ENCODE measurements at regions not wholly inside any gene's neighbourhood (a gene's known extent, or its start where the extent isn't known, plus 50 kb on each side); places are given as distances from the start of the nearest gene placed in this dataset.

DNA sequence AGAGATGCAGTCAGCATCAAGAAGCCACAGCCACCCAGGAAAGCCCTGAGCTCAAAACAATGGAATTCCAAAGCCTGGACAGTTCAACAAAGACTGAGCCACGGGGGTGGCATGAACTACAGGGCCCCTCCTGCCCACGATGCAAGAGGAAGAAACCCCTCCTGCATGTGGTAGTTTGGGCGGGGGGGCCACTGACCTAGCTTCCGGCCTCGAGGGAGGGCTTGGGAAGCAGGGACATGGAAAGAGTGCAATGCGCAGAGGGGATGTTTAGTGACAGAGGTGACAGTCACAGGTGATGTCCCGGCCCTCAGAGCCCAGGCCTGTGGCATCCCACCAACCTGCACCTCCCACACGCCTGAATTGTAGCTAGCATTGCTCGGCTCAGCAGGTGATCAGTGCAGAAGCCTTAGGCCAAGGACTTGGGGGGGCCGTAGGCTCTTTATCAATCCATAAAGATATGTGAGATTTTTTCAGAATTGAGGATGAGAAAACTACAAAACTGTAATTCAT lies 318.8 kb downstream of the TEX29 start:
- H3K36me3 ChIP-seq (ENCODE audit: insufficient read depth) = no peaks in the 10 kb centered on the region
- Mint-ChIP-seq H3K36me3 (ENCODE audit: low read depth) (no peaks in the 10 kb centered on the region), H3K4me3 (no peak overlapping the region), H3K9me3 (no peaks in the 10 kb centered on the region), H3K4me1 (peaks cover 30% of the 10 kb centered on the region), H3K27ac (no peak overlapping the region), H3K27me3 (ENCODE audit: insufficient read depth, low read depth, poor library complexity) (peaks cover 15% of the 10 kb centered on the region)
- H3K27me3 ChIP-seq (ENCODE audit: insufficient read depth) = no peaks in the 10 kb centered on the region
- TF ChIP-seq EZH2 (IDR thresholded peaks at IDR 0.05; ENCODE audit: low read depth, unreplicated experiment) (no peak), ZNF331 (CRISPR knock-in tag; IDR thresholded peaks at IDR 0.05; ENCODE audit: low read depth) (no peak), ZNF114 (CRISPR knock-in tag; IDR thresholded peaks at IDR 0.05) (no peak), STAT1 (IDR thresholded peaks at IDR 0.05; ENCODE audit: unreplicated experiment) (no peak)
- TF ChIP-seq, protein P1, sequence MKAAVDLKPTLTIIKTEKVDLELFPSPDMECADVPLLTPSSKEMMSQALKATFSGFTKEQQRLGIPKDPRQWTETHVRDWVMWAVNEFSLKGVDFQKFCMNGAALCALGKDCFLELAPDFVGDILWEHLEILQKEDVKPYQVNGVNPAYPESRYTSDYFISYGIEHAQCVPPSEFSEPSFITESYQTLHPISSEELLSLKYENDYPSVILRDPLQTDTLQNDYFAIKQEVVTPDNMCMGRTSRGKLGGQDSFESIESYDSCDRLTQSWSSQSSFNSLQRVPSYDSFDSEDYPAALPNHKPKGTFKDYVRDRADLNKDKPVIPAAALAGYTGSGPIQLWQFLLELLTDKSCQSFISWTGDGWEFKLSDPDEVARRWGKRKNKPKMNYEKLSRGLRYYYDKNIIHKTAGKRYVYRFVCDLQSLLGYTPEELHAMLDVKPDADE (IDR thresholded peaks at IDR 0.05) = no peak
- TF ChIP-seq, protein P2, sequence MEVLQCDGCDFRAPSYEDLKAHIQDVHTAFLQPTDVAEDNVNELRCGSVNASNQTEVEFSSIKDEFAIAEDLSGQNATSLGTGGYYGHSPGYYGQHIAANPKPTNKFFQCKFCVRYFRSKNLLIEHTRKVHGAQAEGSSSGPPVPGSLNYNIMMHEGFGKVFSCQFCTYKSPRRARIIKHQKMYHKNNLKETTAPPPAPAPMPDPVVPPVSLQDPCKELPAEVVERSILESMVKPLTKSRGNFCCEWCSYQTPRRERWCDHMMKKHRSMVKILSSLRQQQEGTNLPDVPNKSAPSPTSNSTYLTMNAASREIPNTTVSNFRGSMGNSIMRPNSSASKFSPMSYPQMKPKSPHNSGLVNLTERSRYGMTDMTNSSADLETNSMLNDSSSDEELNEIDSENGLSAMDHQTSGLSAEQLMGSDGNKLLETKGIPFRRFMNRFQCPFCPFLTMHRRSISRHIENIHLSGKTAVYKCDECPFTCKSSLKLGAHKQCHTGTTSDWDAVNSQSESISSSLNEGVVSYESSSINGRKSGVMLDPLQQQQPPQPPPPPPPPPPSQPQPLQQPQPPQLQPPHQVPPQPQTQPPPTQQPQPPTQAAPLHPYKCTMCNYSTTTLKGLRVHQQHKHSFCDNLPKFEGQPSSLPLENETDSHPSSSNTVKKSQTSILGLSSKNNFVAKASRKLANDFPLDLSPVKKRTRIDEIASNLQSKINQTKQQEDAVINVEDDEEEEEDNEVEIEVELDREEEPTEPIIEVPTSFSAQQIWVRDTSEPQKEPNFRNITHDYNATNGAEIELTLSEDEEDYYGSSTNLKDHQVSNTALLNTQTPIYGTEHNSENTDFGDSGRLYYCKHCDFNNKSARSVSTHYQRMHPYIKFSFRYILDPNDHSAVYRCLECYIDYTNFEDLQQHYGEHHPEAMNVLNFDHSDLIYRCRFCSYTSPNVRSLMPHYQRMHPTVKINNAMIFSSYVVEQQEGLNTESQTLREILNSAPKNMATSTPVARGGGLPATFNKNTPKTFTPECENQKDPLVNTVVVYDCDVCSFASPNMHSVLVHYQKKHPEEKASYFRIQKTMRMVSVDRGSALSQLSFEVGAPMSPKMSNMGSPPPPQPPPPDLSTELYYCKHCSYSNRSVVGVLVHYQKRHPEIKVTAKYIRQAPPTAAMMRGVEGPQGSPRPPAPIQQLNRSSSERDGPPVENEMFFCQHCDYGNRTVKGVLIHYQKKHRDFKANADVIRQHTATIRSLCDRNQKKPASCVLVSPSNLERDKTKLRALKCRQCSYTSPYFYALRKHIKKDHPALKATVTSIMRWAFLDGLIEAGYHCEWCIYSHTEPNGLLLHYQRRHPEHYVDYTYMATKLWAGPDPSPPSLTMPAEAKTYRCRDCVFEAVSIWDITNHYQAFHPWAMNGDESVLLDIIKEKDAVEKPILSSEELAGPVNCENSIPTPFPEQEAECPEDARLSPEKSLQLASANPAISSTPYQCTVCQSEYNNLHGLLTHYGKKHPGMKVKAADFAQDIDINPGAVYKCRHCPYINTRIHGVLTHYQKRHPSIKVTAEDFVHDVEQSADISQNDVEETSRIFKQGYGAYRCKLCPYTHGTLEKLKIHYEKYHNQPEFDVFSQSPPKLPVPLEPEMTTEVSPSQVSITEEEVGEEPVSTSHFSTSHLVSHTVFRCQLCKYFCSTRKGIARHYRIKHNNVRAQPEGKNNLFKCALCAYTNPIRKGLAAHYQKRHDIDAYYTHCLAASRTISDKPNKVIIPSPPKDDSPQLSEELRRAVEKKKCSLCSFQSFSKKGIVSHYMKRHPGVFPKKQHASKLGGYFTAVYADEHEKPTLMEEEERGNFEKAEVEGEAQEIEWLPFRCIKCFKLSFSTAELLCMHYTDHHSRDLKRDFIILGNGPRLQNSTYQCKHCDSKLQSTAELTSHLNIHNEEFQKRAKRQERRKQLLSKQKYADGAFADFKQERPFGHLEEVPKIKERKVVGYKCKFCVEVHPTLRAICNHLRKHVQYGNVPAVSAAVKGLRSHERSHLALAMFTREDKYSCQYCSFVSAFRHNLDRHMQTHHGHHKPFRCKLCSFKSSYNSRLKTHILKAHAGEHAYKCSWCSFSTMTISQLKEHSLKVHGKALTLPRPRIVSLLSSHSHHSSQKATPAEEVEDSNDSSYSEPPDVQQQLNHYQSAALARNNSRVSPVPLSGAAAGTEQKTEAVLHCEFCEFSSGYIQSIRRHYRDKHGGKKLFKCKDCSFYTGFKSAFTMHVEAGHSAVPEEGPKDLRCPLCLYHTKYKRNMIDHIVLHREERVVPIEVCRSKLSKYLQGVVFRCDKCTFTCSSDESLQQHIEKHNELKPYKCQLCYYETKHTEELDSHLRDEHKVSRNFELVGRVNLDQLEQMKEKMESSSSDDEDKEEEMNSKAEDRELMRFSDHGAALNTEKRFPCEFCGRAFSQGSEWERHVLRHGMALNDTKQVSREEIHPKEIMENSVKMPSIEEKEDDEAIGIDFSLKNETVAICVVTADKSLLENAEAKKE (CRISPR knock-in tag; IDR thresholded peaks at IDR 0.05) = no peak
- TF ChIP-seq, protein P3, sequence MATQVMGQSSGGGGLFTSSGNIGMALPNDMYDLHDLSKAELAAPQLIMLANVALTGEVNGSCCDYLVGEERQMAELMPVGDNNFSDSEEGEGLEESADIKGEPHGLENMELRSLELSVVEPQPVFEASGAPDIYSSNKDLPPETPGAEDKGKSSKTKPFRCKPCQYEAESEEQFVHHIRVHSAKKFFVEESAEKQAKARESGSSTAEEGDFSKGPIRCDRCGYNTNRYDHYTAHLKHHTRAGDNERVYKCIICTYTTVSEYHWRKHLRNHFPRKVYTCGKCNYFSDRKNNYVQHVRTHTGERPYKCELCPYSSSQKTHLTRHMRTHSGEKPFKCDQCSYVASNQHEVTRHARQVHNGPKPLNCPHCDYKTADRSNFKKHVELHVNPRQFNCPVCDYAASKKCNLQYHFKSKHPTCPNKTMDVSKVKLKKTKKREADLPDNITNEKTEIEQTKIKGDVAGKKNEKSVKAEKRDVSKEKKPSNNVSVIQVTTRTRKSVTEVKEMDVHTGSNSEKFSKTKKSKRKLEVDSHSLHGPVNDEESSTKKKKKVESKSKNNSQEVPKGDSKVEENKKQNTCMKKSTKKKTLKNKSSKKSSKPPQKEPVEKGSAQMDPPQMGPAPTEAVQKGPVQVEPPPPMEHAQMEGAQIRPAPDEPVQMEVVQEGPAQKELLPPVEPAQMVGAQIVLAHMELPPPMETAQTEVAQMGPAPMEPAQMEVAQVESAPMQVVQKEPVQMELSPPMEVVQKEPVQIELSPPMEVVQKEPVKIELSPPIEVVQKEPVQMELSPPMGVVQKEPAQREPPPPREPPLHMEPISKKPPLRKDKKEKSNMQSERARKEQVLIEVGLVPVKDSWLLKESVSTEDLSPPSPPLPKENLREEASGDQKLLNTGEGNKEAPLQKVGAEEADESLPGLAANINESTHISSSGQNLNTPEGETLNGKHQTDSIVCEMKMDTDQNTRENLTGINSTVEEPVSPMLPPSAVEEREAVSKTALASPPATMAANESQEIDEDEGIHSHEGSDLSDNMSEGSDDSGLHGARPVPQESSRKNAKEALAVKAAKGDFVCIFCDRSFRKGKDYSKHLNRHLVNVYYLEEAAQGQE (IDR thresholded peaks at IDR 0.05; ENCODE audit: unreplicated experiment) = no peak
- H3K79me2 ChIP-seq (replicated peaks; ENCODE audit: insufficient read depth) = no peaks in the 10 kb centered on the region
- no peaks in the 10 kb centered on the region for H4K20me1 ChIP-seq (replicated peaks; ENCODE audit: insufficient read depth)
- H3K4me1 ChIP-seq (ENCODE audit: insufficient read depth) = peaks cover 15% of the 10 kb centered on the region
- no peak for DNase-seq (ENCODE audit: low spot score)
- H3K4me3 ChIP-seq = no peak overlapping the region
- no peak overlapping the region for H3K27ac ChIP-seq (ENCODE audit: low read depth)
- H3K4me2 ChIP-seq = no peak overlapping the region
- no peak overlapping the region for H2AFZ ChIP-seq
- H3F3A ChIP-seq (replicated peaks; ENCODE audit: low read depth) = no peaks in the 10 kb centered on the region
- no peak for ATAC-seq
- H3K9me2 ChIP-seq (ENCODE audit: insufficient read depth) = no peaks in the 10 kb centered on the region

Measured in GM23338 (cell line).